Type B pancreatic cell (in vitro differentiated cells): ENCODE measurements at regions not wholly inside any gene's neighbourhood (a gene's known extent, or its start where the extent isn't known, plus 50 kb on each side); places are given as distances from the start of the nearest gene placed in this dataset.
"Not testable (repeated sequence)": the region's sequence is repeated elsewhere in the genome, so short reads cannot be mapped to it uniquely, and the experiment has no call there.

ENCODE experiments used
- DNase-seq: peaks from one replicate; pipeline ENCODE4 v3.0.0; 2021; ENCODE audit warnings: mixed read lengths; ENCODE audit not compliant: unreplicated experiment; ENCODE audit errors: extremely low spot score
- H3K27ac Mint-ChIP-seq: 2 replicates; pipeline ENCODE4 v1.8.0; 2021; ENCODE audit warnings: mild to moderate bottlenecking, mixed read lengths
- H3K27me3 Mint-ChIP-seq: 2 replicates; pipeline ENCODE4 v1.8.0; 2021; ENCODE audit warnings: mixed read lengths
- H3K36me3 Mint-ChIP-seq: 2 replicates; pipeline ENCODE4 v1.8.0; 2021; ENCODE audit warnings: mixed read lengths
- H3K4me1 Mint-ChIP-seq: one replicate; pipeline ENCODE4 v1.8.0; 2021; ENCODE audit warnings: mixed read lengths; ENCODE audit not compliant: unreplicated experiment
- H3K4me3 Mint-ChIP-seq: 2 replicates; pipeline ENCODE4 v1.8.0; 2021; ENCODE audit warnings: mild to moderate bottlenecking, mixed read lengths
- H3K9me3 Mint-ChIP-seq: 2 replicates; pipeline ENCODE4 v1.8.0; 2021; ENCODE audit warnings: mixed read lengths
- CTCF ChIP-seq: fragments of 200-600 bp; sonication (generic); conservative IDR thresholded peaks from 2 replicates; pipeline ENCODE4 v1.5.0; 2021; ENCODE audit warnings: antibody characterized with exemption, mild to moderate bottlenecking

GRCh38 chr19:28697308-28697707, 515.6 kb downstream of the UQCRFS1 start:
- H3K4me1 Mint-ChIP-seq: no peaks in the 10 kb centered on the region
- no peak for TF ChIP-seq CTCF
- no peak overlapping the region for H3K27ac Mint-ChIP-seq
- no peaks in the 10 kb centered on the region for H3K36me3 Mint-ChIP-seq
- DNase-seq: no peak
- no peaks in the 10 kb centered on the region for H3K27me3 Mint-ChIP-seq
- H3K4me3 Mint-ChIP-seq: no peak overlapping the region
- H3K9me3 Mint-ChIP-seq: no peaks in the 10 kb centered on the region

DNA sequence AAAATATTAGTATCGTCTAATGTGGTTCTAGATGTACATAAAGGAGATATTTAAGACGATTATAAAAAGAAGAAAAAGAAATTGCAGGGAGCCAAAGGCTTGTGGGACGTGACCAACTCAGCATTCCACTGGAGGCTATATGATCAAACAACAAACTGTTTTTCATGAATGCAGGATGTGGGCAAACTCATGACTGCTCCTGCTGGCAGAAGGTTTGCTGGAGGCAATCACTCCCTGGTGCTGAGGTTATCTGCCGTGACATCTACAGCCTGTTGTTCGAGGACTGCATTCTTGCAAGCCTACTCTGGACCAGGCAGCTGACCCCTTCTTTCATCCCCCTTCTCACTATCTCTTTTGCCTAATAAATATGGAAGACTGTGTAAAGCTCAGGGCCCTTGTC, 518.1 kb downstream of the UQCRFS1 start:
- Mint-ChIP-seq H3K9me3 (no peaks in the 10 kb centered on the region), H3K4me3 (no peak overlapping the region), H3K4me1 (no peaks in the 10 kb centered on the region), H3K27me3 (no peaks in the 10 kb centered on the region), H3K27ac (no peak overlapping the region), H3K36me3 (no peaks in the 10 kb centered on the region)
- no peak for TF ChIP-seq CTCF
- DNase-seq: no peak

DNA sequence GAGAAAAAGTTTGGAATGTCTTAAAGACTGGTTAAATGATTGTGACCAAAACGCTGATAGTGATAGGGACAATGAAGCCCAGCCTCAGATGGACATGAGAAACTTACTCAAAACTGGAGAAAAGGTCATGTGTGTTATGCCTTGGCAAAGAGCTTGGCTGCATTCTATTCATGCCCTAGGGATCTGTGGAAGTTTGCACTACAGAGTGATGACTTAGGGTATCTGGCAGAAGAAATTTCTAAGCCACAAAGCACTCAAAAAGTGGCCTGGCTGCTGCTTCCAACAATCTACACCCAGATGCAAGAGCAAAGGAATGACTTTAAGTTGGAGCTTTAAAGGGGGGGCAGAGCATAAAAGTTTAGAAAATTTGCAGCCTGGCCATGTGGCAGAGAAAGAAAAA, 521.3 kb downstream of the UQCRFS1 start:
- no peak for DNase-seq
- no peaks in the 10 kb centered on the region for H3K36me3 Mint-ChIP-seq
- H3K4me1 Mint-ChIP-seq: no peaks in the 10 kb centered on the region
- no peak for TF ChIP-seq CTCF
- no peak overlapping the region for H3K27ac Mint-ChIP-seq
- H3K27me3 Mint-ChIP-seq: no peaks in the 10 kb centered on the region
- no peaks in the 10 kb centered on the region for H3K9me3 Mint-ChIP-seq
- H3K4me3 Mint-ChIP-seq: no peak overlapping the region

- H3K27me3 Mint-ChIP-seq: not testable (repeated sequence)
Measured at GRCh38 chr19:28689464-28689863, 523.5 kb downstream of the UQCRFS1 start.

GRCh38 chr19:28687296-28687695, 525.7 kb downstream of the UQCRFS1 start:
- no peak for TF ChIP-seq CTCF
- Mint-ChIP-seq H3K36me3 (no peaks in the 10 kb centered on the region), H3K4me3 (no peak overlapping the region)

More at GRCh38 chr19:28689464-28689863, 523.5 kb downstream of the UQCRFS1 start:
- not testable (repeated sequence) for H3K4me1 Mint-ChIP-seq, H3K27ac Mint-ChIP-seq, DNase-seq, H3K9me3 Mint-ChIP-seq, H3K36me3 Mint-ChIP-seq, H3K4me3 Mint-ChIP-seq

DNA sequence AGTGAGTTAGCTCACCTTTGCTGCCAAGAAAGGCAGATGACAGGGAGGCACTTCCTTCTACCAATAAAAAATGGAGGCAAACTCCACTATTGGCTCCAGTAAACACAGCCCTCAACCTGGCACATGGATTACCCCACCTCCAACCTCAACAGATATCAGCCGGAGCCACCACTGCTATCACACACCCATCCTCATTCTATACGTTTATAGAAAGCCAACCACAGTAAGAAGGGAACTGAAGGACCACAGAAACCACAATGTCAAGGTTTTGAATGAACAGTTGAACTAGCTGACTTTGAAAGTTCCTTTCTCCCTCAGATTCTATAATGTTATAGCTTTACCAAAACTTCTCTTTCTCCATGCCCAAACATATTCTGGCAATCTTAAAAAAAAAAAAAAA, 526.2 kb downstream of the UQCRFS1 start:
- Mint-ChIP-seq H3K4me3 (no peak overlapping the region), H3K4me1 (no peaks in the 10 kb centered on the region), H3K9me3 (no peaks in the 10 kb centered on the region), H3K27ac (no peak overlapping the region), H3K36me3 (no peaks in the 10 kb centered on the region), H3K27me3 (no peaks in the 10 kb centered on the region)
- no peak for DNase-seq
- TF ChIP-seq CTCF: no peak

More at GRCh38 chr19:28687296-28687695, 525.7 kb downstream of the UQCRFS1 start:
- Mint-ChIP-seq H3K27ac (no peak overlapping the region), H3K27me3 (no peaks in the 10 kb centered on the region), H3K9me3 (no peaks in the 10 kb centered on the region), H3K4me1 (no peaks in the 10 kb centered on the region)
- no peak for DNase-seq
